Panc1 (cell line): ENCODE measurements at regions not wholly inside any gene's neighbourhood (a gene's known extent, or its start where the extent isn't known, plus 50 kb on each side); places are given as distances from the start of the nearest gene placed in this dataset.

Experiments
- CTCF ChIP-seq: fragments of 450-650 bp; IDR thresholded peaks from 2 replicates; pipeline ENCODE4 v1.5.1; 2017; ENCODE audit warnings: mild to moderate bottlenecking
- POLR2AphosphoS5 ChIP-seq: IDR thresholded peaks from 2 replicates; pipeline ENCODE4 v1.6.1; 2012; ENCODE audit warnings: mild to moderate bottlenecking, low read depth, low read length, moderate library complexity
- REST ChIP-seq, 2 experiments: IDR thresholded peaks; 2 replicates each; pipeline ENCODE4 v1.6.1; 2011 to 2012; ENCODE audit warnings: low read depth in 2 of 2, control low read depth in 1 of 2, low read length in 1 of 2, mild to moderate bottlenecking in 1 of 2, moderate library complexity in 1 of 2; ENCODE audit not compliant: insufficient read depth in 1 of 2
- SIN3A ChIP-seq: IDR thresholded peaks from 2 replicates; pipeline ENCODE4 v1.6.1; 2012; ENCODE audit warnings: low read depth, mild to moderate bottlenecking, low read length, moderate library complexity, borderline replicate concordance; ENCODE audit not compliant: insufficient read depth

GRCh38 chr6:163985710-163986109 lies 571.2 kb downstream of the QKI start:
- TF ChIP-seq SIN3A (no peak), CTCF (no peak), POLR2AphosphoS5 (no peak), REST (IDR thresholded peaks at IDR 0.05; ENCODE audit: insufficient read depth in 1 of 2, low read depth in 2 of 2, low read length in 1 of 2) (no peak)
